ENCODE measurements at regions not wholly inside any gene's neighbourhood (a gene's known extent, or its start where the extent isn't known, plus 50 kb on each side); places are given as distances from the start of the nearest gene placed in this dataset.

- DNase-seq: no peak
Observed at GRCh38 chr4:18930487-18930886, 908.9 kb upstream of the LCORL start.

- no peak for DNase-seq
Observed at GRCh38 chr4:18923496-18924161, 902.1 kb upstream of the LCORL start.

GRCh38 chr4:18917689-18918088 is 896.1 kb upstream of the LCORL start:
- no peak for DNase-seq

- no peak for DNase-seq
Observed at GRCh38 chr4:18914182-18914581, 892.6 kb upstream of the LCORL start.

- DNase-seq: no peak
Observed at GRCh38 chr4:18894928-18895327, 873.4 kb upstream of the LCORL start.

- no peak for DNase-seq
Observed at GRCh38 chr4:18882468-18882867, 860.9 kb upstream of the LCORL start.

GRCh38 chr4:18881556-18881955 is 860.0 kb upstream of the LCORL start:
- no peak for DNase-seq

GRCh38 chr4:18880871-18881270 is 859.3 kb upstream of the LCORL start:
- DNase-seq: no peak

- DNase-seq: no peak
Observed at GRCh38 chr4:18878561-18878960, 857.0 kb upstream of the LCORL start.

- no peak for DNase-seq
Observed at GRCh38 chr4:18869166-18869565, 847.6 kb upstream of the LCORL start.

GRCh38 chr4:18860836-18861530 is 839.4 kb upstream of the LCORL start:
- DNase-seq: no peak

GRCh38 chr4:18859468-18859867 is 837.9 kb upstream of the LCORL start:
- DNase-seq: no peak

GRCh38 chr4:18858229-18858922 is 836.8 kb upstream of the LCORL start:
- no peak for DNase-seq

GRCh38 chr4:18850867-18851266 is 829.3 kb upstream of the LCORL start:
- no peak for DNase-seq

- DNase-seq: no peak
Observed at GRCh38 chr4:18847249-18847890, 825.8 kb upstream of the LCORL start.

- DNase-seq: no peak
Observed at GRCh38 chr4:18846313-18846712, 824.8 kb upstream of the LCORL start.

- DNase-seq: no peak
Observed at GRCh38 chr4:18844726-18845125, 823.2 kb upstream of the LCORL start.

GRCh38 chr4:18842431-18842830 is 820.9 kb upstream of the LCORL start:
- no peak for DNase-seq

- DNase-seq: no peak
Observed at GRCh38 chr4:18840481-18840880, 818.9 kb upstream of the LCORL start.

- no peak for DNase-seq
Observed at GRCh38 chr4:18816228-18816895, 794.8 kb upstream of the LCORL start.

GRCh38 chr4:18815779-18816173 is 794.2 kb upstream of the LCORL start:
- DNase-seq: no peak

GRCh38 chr4:18815081-18815778 is 793.7 kb upstream of the LCORL start:
- DNase-seq: no peak
